ENCODE measurements at regions not wholly inside any gene's neighbourhood (a gene's known extent, or its start where the extent isn't known, plus 50 kb on each side); places are given as distances from the start of the nearest gene placed in this dataset.

DNA sequence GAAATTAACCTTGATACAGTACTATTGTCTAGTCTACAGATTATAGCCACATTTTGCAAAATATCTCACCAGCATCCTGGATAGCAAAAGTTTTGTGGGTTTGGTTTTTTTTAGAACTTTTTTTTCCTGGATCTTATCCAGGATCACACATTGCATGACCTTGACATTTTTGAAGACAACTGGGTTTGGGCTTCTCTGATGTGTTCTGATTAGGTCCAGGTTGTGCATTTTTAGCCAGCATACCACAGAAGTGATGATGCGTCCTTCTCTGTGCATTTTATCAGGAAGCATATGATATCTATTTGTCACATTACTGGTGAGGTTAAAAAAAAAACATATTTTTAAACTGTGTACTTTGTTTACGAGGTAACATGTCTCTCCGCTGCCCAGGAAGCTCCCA lies 221.0 kb upstream of the OSR1 start:
- DNase-seq: no peak

DNA sequence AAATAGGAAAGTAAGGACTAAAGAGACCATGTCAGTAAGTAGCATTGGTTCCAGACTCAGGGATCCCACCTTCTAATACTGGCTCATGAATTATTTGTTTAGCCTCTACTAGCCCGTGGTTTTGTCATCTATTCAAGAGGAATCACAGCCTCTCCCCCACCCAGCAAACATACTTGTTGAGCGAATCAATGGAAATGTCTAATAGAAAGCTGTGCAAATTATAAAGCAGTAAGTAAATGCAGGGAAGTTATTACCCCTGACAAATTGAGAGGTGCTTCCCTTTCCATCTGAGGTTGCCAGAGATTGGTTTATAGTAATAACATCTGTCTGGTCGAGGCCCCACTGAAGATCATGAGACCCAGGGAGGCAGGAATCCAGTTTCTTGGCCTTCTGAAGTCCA lies 219.3 kb upstream of the OSR1 start:
- DNase-seq: no peak

DNA sequence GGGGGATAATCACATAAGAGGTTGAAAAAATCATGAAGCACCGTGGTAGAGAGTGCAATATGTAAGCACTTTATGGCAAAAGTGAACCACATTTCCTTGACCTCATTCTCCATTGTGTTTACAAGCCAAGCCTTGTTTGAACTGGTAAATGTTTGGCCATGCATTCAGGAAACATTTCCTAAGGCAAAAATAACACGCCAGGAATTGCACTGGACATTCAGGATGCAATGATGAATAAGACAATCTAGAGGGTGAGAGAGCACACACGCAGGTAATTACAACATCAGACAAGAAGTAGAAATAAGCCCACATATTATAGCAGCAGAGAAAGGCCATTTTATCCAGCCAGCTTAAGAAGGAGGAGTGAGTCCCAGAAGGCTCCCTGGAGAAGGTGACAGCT lies 218.0 kb upstream of the OSR1 start:
- DNase-seq: no peak

DNA sequence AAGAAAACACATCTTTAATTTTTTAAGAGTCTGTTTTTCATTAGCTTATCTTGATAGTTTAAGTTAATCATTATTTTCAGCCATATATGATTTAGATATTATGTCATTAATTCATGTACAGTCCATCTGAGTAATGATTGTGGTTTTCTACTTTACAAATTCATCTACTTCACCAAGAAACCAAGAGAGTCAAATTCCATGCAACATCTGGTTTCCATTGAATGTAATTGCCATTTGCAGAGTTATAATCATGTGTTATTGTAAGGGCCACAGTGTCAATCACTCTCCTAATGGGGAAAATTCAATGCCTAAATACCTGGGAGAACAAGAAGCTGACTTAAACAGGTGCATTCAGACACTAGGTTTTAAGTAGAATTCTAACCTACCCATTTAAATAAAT lies 217.2 kb upstream of the OSR1 start:
- no peak for DNase-seq

GRCh38 chr2:19574778-19575260 lies 216.4 kb upstream of the OSR1 start:
- no peak for DNase-seq

- DNase-seq: no peak
Measured at GRCh38 chr2:19573784-19574183, 215.4 kb upstream of the OSR1 start.

GRCh38 chr2:19571773-19572172 lies 213.3 kb upstream of the OSR1 start:
- DNase-seq: no peak

GRCh38 chr2:19569300-19569791 lies 210.9 kb upstream of the OSR1 start:
- DNase-seq: no peak

GRCh38 chr2:19568809-19569208 lies 210.4 kb upstream of the OSR1 start:
- no peak for DNase-seq

DNA sequence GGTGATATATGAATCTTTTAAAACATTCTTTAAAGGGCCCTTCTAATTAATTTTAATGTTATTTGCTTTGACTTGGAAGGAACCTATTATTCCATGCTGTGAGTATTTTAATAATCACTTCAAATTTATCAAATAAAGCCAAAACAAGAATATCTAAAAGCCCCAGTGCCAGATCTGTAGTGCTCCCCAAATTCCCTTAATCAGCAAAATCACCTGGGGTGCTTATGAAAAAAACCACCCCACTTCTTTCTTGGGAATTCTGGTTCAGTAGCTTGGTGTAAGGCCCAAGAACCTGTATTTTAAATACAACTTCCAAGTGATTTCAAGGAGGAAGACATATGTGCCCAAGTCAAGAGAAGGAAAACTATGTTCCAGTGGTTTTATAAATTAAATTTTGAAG lies 202.4 kb upstream of the OSR1 start:
- DNase-seq: no peak

- DNase-seq: no peak
Measured at GRCh38 chr2:19559596-19560240, 201.3 kb upstream of the OSR1 start.

- DNase-seq: no peak
Measured at GRCh38 chr2:19556648-19557047, 198.2 kb upstream of the OSR1 start.

- DNase-seq: no peak
Measured at GRCh38 chr2:19554520-19554919, 196.1 kb upstream of the OSR1 start.

- no peak for DNase-seq
Measured at GRCh38 chr2:19552270-19552669, 193.8 kb upstream of the OSR1 start.

DNA sequence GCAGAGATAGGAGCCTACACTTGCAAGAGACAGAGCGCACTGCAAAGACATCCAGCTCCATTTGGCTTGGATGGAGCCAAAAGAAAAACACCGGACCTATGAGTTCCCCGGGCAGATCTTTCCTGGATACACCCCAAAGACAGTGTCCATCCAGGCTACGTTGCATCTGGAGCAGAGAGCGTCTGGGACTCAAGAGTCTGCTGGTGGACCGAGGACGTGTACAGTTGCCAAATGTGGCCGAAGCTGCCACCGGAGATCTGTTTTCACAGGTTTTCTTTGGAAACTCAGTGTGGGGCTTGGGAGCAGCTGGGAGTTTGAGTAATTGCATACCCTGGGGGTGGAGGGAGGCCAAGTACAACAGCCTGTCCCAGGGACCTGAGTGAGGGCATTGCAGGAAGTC lies 192.3 kb upstream of the OSR1 start:
- no peak for DNase-seq

GRCh38 chr2:19549821-19550220 lies 191.4 kb upstream of the OSR1 start:
- no peak for DNase-seq

DNA sequence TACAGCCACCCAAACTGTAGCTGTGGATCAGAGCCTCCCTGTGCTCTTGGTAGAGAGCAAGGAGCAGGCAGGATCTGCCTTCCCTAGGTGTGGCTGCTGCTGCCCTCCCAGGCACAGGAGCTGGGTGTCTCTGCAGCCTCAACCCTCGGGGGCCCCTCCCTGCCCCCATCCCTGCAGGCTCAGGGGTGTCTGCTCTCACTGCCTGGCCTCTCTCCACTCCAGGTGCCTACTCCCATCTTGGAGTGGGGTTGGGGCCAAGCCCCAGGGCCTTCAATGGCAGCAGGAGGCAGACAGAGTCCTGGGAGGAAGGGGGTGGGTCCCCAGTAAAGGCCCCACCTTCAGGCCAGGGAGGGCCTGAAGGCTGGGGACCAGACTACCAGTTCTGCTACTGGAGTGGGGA lies 189.7 kb upstream of the OSR1 start:
- no peak for DNase-seq

GRCh38 chr2:19547321-19547720 lies 188.9 kb upstream of the OSR1 start:
- DNase-seq: no peak

GRCh38 chr2:19545507-19545906 lies 187.1 kb upstream of the OSR1 start:
- no peak for DNase-seq

- no peak for DNase-seq
Measured at GRCh38 chr2:19543663-19544383, 185.4 kb upstream of the OSR1 start.

- DNase-seq: no peak
Measured at GRCh38 chr2:19542796-19543662, 184.6 kb upstream of the OSR1 start.

DNA sequence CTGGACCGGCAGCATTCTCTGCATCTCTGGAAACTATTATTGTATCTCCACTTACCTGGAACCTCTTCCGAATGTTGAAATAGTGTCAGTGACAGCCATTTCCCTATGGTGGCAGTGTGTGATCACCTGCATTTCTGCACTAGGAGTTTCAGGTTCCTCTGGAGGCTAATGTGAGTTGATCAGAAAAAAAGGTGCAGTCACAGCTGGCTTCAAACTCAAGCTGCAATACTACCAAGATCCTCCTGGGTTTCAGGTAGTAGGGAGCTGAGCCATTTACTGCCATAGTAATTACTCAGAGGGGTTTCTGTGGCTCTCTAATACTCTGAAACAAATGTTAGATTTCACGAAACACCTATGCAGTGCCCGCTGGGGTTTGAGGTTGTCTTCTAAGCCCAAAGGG lies 183.5 kb upstream of the OSR1 start:
- DNase-seq: no peak

GRCh38 chr2:19540739-19541525 lies 182.5 kb upstream of the OSR1 start:
- DNase-seq: no peak
